ENCODE measurements at regions not wholly inside any gene's neighbourhood (a gene's known extent, or its start where the extent isn't known, plus 50 kb on each side); places are given as distances from the start of the nearest gene placed in this dataset.
"Not testable (repeated sequence)": the region's sequence is repeated elsewhere in the genome, so short reads cannot be mapped to it uniquely, and the experiment has no call there.

DNA sequence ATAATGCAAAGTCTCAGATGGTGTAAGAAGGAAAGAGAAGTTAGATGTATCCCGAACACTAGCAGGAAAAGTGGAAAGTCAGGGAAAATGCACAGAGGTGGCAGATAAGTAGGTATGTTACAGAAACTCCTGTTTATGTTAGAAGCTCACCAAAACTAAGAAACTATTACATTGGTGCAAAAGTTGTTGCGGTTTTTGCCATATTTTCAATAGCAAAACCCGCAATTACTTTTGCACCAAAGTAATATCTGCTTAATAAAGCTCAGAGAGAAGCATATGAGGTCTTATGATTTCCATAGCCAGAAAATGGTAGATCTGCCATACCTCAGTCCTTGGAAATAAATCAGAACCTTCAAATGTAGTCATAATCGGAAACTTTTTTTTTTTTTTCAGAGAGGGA is 1035.6 kb downstream of the PCDH7 start:
- DNase-seq: no peak

DNA sequence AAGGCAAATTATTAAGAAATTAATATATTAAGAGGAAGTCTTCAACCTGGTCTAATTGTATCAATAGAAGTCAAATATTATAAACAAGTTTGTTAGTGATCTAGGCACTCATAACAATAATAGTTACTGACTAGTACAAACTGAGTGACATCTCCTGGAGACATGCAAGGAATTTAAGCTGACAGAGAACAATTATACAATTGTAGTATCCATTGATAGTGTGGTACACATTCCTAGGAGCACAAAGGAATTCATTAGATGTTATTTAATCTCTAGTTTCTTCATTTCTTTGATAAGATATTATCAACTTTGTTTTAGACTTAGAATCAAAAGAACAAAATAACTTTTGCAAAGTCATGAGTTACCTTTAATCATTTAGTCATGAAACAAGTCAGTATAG is 1048.6 kb downstream of the PCDH7 start:
- DNase-seq: no peak

DNA sequence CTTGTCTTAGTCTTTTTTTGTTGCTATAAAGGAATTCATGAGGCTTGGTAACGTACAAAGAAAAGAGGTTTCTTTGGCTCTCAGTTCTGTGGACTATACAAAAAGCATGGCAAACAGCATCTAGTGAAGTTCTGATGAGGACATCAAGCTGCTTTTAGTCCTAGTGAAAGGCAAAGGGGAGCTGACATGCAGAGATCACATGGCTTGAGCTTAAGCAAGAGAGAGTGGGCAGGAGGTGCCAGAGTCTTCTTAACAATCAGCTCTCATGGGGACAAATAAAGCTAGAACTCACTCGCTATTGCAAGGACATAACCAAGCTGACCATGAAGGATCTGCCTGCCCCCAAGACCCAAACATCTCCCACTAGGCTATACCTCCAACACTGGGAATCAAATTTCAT is 1063.1 kb downstream of the PCDH7 start:
- DNase-seq: no peak

DNA sequence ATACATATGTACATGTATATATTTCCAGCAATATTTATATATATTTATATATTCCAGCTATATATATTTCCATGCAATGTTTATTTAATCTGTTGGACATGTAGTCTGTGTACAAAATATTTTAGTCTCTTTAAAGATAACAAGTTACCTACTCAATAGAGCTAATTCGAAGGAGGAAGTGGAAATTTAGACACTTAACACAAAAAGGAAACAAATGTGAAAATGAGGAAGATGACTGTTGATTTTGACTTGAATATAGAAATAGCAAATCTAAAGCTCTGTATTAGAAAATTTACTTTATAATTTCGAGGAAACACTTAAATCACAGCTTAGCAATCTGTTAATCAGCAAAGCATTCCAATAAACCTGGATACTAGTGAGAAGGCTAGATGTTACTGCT is 1064.4 kb downstream of the PCDH7 start:
- DNase-seq: no peak

DNA sequence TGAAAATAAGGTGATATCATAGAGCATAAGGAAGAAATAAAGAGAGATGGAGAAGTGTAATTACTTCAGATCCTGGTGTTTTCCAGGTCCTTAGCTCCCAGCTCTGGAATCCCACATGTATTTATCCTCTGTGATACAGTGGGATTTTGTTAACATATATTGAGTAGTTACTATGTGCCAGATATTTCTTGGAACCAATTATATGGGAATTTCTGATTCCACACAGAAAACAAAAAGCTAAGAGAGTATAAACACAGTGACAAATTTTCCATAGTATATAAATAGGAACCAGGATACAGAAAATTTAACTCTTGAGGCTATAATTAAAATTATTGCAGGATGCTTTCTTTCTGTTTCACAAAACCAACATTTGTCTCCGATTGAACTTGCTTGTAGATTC is 1067.5 kb downstream of the PCDH7 start:
- peak; percentile 25 for DNase-seq

DNA sequence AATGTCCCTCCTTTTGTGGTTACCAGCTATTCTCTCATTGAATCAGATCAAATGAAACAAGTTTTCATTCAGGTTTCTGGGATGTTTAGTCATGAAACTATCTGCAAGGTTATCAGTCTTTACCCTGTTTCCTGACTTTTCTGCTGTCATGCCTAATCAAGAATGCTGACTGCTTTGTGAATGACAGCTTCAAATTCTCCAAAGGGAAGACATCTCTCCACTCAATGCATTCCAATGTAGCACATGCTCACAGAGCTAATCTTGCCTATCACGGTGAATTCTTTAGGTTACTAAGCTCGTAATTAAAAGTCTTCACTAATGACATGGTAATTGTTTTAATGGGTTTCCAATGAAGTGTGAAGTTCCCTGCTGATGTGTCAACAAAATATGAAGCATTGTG is 1068.5 kb downstream of the PCDH7 start:
- no peak for DNase-seq

DNA sequence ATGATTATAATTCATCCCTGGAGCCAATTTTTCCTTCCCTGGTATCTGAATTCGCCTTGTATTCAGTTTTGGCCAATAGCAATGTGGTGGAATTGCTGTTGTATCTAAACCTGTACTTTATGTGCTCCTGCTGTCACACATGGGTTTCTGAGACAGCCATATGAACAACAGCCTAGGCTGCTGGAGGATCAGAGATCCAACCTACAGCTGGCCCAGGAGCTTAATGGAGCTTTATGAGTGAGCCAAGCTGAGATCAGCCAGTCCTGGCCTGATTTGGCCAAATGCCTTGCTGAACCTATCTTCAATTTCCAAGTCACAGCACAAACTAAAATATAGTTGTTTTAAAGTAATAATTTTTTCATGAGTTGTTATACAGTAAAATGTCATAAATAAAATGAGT is 1071.5 kb downstream of the PCDH7 start:
- DNase-seq: no peak

DNA sequence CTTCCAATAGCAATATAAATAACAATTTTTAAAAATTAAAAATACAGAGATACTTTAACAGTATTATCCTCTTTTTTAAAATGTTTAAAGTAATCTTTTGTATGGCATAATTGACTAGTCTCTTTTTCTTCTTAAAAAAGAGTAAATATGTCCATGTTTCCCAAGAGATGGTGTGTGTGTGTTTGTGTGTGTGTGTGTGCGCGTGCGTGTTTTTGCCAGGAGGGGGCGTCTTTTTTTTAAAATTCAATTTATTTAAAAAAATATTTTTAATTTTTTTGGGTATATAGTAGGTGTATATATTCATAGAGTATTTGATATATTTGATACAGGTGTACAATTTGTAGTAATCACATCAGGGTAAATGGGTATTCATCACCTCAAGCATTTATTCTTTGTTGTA is 1073.7 kb downstream of the PCDH7 start:
- DNase-seq: no peak

DNA sequence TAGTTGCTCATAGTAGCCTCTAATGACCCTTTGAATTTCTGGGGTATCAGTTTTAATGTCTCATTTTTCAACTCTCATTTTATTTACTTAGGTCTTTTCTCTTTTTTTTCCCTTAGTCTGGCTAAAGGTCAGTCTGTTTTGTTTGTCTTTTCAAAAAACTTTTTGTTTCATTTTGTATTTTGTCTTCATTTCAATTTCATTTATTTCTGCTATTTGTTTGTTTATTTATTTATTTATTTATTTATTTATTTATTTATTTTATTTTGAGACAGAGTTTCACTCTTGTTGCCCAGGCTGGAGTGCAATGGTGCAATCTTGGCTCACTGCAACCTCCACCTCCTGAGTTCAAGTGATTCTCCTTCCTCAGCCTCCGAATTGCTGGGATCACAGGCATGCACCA is 1076.9 kb downstream of the PCDH7 start:
- not testable (repeated sequence) for DNase-seq

DNA sequence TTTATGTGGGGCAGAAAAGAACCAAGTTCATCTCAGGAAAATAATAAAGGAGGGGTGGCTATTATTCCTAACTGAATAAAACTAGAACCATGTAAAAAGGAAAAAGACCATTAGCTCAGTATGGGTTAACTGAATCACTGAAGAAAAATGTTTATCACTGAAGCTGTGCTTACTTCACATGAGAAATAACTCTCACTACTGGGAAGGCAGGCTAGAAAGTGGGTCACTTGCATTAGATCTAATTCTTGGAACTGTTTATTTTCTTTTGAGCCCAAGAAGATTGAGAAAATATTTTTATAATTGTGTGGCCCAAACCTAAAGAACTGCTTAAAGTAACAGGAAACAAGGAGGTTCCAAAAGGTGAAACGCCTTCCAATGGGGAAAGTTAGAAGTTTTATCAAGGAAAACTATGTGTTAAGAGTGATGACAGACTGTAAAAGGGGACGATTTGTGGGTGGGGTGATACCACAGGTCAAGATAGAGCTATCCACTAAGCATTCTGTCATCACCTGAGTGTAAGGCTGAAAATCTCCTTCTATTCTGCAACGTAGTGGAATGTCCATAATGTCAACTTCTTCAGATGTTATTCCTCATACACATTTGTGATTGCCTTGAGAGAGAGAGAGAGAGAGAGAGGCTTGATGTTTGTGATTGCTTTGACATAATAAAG is 1083.5 kb downstream of the PCDH7 start:
- DNase-seq: no peak

DNA sequence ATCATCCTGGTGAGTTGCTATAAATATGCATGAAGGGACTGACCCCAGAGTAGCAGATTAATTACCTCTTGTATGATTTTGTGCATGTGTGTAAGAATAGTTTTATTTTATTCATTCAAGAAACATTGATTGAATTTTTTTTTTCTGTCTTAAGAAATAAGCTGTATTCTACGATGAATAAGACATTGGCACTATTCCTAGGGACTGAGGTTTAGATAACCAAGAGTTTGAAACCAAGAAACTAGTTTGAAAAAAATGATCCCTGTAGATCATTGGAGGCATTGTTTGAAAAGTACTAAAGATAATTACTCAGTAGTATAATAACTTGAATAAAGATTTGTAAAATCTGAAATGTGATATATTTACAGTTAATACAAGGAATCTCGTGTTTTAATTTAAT is 1086.9 kb downstream of the PCDH7 start:
- no peak for DNase-seq

DNA sequence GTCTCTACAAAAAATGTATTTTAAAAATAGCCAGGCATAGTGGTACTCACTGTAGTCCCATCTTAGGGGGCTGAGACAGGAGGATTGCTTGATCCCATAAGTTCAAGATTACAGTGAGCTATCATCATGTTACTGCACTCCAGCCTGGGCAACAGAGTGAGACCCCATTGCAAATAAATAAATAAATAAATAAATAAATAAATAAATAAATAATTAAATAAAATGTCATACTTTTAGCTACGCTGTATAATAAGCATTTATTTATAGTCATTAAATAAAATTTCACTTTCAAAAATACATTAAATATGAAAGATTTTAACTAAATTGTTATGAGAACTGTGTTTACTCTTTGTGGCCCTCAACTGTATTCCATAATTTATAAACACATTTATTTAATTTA is 1124.2 kb downstream of the PCDH7 start:
- DNase-seq: no peak

DNA sequence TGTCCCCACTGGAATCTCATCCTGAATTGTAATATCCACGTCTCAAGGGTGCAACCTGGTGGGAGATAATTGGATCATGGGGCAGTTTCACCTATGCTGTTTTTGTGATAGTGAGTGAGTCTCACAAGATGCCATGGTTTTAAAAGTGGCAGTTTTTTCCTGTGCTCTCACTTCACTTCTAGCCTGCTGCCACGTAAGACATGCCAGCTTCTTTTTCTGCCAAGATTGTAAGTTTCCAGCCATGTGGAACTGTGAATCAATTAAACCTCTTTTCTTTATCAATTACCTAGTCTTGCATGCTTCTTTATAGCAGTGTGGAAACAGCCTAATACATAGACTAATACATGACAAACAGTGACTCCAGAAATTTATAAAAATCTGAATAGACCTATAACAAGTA is 1131.8 kb downstream of the PCDH7 start:
- DNase-seq: no peak

DNA sequence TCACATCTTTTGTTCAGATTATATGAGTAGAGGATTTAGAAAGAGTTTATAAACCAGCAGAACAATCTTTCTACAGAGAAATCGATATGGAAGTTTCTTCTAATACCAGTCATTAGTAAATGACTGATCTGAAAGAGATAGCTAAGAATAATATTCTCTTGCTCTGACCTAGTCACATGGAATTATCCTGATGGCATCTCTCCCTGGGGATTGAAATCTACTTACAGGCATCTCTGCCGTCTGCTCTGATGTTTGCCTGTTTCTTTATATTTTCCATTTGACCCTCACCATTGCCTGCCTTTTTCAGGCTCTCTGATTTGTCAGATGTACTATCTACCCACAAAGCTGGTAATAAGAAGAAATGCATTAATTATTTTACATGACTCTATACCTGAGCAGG is 1157.3 kb downstream of the PCDH7 start:
- no peak for DNase-seq

DNA sequence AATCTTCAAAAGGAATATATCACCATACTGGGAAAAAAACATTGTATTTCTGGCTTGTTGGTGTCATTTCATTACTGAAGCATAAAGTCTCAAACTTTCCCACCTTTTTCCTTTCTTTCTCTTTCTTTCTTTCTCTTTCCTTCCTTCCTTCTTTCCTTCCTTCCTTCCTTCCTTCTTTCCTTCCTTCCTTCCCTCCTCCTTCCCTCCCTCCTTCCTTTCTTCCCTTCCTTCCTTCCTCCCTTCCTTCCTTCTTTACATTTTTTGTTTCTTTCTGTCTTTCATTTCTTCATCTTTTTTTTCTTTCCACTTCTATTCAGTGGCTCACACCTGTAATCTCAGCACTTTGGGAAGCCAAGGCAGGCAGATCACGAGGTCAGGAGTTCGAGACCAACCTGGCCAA is 1160.7 kb downstream of the PCDH7 start:
- DNase-seq: not testable (repeated sequence)

DNA sequence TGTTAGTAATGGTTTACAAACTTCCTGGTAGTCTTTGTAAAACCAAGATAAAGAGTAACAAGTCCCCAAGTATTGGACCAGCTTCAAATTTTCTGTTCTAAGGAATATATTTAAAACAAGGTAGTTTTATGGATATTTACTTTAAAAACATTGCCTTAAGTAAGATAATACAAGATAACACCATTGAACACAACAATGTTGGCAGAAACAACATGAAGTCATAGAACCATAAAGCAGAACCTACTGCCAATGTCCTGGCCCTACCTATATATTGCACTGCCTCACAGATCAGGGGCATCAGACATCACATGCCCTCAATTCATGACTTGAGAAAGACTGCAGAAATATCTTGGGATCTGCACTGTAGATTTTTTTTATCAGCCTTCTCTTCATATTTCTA is 1176.2 kb downstream of the PCDH7 start:
- DNase-seq: no peak

DNA sequence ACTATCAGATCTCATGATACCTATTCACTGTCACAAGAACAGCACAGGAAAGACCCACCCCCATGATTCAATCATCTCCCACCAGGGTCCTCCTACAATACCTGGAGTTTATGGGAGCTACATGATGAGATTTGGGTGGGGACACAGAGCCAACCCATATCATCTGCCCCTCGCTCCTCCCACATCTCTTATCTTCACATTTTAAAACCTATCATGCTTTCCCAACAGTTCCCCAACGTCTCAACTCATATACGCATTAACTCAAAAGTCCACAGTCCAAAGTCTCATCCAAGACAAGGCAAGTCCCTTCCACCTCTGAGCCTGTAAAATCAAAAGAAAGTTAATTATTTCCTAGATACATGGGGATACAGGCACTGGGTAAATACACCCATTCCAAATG is 1185.2 kb downstream of the PCDH7 start:
- no peak for DNase-seq

DNA sequence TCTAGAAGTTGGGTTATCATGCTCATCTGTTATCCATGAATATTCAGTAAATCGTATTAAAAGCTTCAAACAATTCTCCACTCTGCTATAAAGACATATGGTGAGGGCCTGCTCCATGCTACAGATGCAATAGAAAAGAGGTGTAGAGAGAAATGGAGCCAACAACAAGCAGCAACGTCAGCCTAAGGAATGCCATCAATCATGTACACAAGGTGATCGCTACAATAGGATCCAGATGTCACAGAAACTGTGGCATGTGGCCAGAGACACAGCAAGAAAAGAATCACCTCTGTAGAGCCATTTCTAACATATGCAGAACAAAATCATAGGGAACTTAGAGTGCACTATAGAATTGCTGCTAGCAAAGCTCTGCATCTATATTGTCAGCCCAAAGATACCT is 1188.1 kb downstream of the PCDH7 start:
- no peak for DNase-seq

DNA sequence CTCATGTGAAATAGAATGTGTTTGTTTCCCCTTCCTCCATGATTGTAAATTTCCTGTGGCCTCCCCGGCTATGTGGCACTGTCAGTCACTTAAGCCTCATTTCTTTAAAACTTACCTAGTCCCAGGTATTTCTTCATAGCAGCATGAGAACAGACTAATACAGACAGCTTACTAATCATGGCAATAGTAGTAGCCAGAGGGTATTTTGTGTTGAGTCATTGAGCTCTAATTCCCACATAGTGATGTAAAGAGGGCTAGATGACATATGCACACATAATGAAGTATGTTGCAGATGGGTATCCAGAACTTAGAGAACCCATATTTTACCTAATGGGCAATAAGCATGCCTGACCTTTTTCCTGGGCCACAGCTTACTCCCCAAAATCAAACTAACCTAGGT is 1197.2 kb downstream of the PCDH7 start:
- DNase-seq: no peak

DNA sequence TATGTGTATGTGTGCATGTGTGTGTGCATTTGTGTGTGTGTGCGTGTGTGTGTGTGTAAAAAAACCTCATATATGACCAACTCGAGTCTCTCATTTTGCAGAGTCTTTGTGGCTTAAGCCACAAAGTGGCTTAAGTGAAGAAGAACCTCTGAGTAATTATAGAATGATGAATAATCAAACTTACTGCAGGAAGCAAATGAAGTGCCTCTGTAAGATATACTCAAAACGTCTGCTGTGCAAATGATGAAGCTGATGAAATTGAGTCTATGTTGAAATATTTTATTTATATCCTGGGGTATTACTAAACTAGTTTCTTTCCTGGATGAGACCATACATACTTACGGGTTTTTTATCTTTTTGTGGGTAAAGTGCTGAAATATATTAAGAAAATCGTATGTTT is 1198.7 kb downstream of the PCDH7 start:
- DNase-seq: no peak

DNA sequence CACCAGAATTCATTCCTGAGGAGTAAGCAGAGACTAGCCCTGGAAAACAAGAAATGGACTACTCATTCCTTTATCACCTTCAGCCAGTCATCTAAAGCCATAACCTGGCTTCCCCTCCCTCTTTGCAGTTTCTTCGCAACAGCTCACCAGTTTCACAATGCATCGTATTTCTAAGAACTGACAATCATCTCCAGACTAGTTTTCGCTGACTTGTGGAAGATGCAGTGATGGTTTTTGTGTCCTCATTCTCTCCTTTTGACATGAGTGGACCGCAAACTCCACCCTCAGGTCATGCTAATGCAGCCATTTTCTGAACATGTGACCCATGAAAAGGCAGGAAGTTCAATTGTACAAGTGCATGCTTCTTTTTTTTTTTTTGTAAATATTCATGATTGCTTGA is 1203.5 kb downstream of the PCDH7 start:
- no peak for DNase-seq

DNA sequence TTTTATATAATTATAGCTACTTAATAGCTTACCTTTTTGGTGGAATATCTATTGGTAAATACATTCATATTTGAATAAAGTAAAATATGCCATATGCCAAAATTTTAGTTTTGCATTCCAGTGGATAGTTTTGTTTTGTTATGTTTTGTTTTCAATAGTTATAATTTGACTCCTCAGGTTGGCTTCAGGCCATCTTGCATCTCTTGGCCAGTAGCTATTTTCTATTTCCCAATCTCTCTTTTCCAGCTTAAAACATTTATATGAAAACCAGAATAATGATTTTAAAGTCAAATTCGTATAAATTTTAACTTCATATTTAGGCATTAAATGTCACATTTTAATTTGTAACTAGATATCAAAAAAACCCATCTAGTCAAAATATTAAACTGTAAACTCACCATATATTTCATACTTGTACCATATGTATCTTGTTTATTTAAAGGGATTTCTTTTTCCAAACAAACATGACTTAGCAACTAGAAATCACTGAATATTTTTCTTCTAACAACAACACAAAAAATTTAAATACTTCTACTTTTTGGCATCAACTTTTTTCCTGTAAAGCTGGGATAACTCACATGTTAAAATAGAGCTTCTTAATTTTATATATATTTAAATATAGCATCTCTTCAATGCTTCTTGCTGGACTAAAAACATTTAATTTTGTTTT is 1209.6 kb downstream of the PCDH7 start:
- peak; percentile 35 for DNase-seq

DNA sequence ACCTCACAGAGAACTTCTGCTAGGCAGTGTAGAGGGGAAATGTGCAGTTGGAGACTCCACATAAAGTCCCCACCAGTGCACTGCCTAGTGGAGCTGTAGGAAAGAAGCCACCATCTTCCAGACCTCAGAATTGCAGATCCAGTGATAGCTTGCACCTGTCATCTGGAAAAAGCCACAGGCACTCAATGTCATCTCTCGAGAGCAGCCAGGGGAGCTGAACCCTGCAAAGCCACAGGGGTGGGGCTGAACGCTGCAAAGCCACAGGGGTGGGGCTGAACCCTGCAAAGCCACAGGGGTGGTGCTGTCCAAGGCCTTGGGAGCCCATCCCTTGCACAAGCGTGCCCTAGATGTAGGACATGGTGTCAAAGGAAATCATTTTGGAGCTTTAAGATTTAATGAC is 1226.3 kb downstream of the PCDH7 start:
- DNase-seq: no peak

DNA sequence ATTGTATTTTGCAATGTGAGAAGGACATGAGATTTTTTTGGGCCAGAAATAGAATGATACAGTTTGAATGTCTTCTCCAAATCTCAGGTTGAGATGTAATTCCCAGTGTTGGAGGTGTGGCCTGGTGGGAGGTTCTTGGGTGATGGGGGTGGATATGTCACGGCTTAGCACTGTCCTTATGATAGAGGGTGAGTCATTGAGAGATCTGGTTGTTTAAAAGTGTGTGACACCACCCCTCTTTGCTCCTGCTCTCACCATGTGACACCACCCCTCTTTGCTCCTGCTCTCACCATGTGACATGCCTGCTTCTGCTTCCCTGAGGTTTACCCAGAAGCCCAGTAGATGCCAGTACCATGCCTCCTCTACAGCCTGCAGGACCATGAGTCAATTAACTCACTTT is 1226.9 kb downstream of the PCDH7 start:
- no peak for DNase-seq

Data from muscle of arm (tissue), 1 donor.